ENCODE measurements at regions not wholly inside any gene's neighbourhood (a gene's known extent, or its start where the extent isn't known, plus 50 kb on each side); places are given as distances from the start of the nearest gene placed in this dataset.
"Not testable (repeated sequence)": the region's sequence is repeated elsewhere in the genome, so short reads cannot be mapped to it uniquely, and the experiment has no call there.

DNA sequence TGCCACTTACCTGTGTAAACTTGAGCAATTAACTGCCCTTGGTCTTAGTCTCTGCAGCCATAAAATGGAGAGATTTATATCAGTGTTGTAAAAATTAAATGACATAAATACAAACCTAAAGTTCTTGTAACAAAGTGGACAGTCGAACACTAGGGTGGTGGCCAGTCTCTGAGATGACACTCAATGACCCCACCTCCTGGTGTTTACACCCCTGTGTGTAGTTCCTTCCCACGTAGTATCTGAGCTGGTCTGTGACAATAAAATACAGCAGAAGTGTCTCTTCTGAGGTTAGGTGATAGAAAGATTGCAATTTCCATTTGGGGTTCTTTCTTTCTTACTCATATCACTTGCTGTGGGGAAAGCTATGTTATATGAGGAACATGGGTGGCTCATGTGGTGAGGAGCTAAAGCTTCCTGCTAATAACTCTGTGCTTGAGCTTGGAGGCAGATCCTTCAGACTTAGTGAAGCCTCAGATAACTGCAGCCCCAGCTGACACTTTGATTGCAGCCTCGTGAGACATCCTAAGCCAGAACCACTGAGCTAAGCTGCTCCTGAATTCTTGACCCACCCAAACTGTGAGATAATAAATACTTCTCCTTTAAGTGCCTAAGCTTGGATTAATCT lies 173.4 kb upstream of the CHD1 start:
- no peak for DNase-seq

DNA sequence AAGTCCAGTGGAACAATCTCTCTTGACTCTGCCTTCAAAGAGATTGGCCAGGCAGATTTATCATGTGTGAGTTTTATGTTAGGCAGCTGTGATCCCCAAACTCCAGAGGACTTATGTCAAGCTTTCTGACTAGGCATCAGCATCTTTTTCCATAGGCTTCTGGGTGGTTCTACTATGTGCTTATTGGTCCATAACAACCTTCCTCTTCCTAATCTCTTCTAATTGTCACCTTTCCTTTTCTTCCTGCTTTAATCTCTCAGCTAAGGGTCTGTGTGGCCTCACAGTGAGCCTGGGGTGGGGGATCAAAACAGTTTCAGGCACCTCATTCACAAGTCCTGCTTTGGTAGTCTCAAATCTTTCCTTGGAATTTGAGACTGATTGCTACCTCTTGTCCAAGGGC lies 170.9 kb upstream of the CHD1 start:
- no peak for DNase-seq

DNA sequence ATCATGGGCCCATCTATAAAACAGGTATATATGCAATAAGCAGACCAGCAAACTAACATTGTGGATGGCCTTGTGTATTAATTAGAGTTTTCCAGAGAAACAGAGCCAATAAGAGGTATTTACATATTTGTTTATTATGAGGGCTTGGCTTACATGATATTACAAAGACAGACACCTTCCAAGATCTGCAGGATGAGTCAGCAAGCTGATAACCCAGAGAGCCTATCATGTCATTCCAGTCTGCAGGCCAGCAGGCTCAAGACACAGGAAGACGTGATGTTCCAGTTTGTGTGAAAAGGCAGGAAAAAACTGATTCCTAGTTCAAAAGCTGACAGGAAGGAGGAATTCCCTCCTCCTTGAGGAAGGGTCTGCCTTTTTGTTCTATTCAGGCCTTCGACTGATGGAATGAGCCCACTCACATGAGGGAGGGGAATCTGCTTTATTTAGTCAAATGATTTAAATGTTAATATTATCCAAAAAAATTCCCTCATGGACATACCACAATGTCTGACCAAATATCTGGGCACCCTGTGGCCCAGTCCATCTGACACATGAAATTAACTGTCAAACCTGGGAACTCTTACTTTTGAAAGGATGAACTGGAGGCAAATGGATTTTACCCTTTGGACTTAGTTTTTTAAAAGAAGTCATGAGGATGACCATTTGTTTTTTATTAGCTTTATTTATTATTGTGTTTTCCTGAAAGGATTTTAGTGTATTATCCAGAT lies 161.2 kb upstream of the CHD1 start:
- no peak for DNase-seq

DNA sequence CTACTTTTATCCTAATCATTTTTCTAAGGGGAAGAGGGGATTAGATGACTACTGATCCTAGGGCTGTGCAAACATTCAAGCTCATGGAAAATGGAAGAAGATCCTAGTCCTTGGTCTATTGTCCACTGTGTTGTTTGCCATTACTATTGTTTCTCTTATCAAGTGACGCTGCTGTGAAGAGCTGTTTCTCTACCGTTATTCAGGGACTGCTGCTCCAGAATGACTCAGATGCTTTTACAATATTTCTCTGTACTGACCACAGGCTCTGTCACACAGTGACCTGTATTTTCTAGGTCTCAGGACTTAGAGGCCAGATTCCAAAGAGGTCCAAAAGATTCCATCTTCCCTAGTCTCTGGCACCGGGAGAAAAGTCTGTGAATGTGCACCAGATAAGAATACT lies 159.5 kb upstream of the CHD1 start:
- DNase-seq: no peak

DNA sequence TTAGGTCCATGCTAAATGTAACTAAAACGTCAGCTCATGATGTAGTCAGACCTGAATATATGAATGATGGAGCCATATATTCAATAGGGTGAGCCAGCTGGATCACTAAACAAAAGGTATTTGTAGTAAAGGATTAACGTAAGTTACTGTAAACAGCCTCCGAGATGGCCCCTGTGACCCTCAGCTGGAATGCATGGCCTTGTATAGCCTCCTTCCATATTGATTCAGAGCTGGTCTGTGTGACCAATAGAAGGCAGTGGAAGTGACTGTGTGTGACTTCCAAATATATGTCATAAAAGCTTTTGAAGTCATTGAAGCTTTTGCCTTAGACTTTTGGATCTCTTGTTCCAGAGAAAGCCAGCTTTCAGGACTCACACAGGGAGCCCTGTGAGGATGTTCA lies 154.4 kb upstream of the CHD1 start:
- DNase-seq: no peak

DNA sequence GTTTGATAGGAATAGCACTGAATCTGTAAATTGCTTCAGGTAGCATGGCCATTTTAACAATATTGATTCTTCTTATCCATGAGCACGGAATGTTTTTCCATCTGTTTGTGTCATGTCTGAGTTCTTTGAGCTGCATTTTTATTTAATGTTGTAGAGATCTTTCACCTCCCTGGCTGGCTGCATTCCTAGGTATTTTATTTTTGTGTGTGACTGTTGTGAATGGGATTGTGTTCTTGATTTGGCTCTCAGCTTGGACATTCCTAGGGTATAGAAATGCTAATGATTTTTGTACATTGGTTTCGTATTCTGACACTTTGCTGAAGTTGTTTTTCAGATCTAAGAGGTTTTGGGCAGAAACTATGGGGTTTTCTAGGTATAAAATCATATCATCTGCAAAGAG lies 152.9 kb upstream of the CHD1 start:
- DNase-seq: no peak

DNA sequence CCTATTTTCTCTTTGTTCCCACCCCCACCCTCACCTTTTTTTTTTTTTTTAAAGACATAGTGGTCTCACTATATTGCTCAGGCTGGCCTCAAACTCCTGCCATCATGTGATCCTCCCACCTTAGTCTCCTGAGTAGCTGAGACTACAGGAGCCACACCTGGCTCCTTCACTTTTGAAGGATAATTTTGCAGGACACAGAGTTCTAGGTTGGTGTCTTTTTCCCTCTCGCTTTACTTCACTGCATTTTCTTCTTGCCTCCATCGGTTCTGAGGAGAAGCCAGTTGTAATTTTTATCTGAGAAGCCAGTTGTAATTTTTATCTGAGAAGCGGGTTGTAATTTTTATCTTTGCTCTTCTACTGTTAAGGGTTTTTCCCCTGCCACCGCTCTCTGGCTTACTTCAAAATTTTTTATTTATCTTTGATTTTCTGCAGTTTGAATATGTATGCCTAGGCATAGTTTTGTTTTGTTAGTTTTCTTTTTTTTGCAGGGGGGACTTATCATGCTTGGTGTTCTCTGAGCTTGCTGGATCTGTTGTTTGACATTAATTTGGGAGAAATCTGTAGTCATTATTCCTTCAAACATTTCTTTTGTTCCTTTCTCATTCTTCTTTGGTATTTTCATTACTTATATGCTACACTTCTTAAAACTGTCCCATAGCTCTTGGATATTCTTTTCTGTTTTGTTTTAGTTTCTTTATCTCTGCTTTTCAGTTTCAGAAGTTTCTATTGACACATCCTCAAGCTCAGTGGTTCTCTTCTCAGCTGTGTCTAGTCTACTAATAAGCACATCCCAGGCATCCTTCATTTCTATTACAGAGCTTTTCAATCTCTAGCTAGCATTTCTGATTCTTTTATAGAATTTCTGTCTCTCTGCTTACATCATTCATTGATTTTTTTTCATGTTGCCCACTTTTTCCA lies 148.2 kb upstream of the CHD1 start:
- no peak for DNase-seq

DNA sequence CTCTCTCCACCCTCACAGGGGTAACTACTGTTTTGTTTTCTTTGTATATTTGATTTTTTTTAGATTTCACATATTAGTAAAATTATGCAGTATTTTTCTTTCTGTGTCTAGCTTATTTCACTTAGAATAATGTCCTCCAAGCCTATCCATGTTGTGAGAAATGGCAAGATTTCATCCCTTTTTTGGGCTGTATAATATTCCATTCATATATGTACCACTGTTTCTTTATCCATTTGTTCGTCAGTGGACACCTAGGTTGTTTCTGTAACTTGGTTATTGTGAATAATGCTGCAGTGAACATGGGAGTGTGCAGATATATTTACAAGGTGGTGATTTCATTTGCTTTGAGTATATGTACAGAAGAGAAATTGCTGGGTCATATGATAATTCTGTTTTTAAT lies 144.0 kb upstream of the CHD1 start:
- DNase-seq: no peak

DNA sequence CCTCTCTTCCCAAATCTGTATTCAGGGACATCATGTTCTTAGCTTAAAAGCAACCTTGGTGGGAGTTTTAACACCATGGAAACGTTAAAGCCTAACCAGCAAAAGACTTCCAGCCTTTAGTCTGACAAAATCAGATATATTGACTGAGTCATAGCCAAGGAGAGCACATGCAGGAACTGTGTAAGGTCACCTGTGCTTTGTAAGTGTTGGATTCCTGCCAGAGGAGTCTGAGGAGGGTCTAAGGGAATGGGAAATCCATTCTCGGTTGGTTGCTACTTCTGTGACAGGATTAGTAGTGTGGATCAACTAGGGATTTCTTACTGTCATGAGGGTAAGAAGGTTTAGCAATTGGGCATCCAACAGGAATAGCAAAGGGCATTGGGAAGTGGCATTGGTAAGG lies 142.0 kb upstream of the CHD1 start:
- DNase-seq: no peak

DNA sequence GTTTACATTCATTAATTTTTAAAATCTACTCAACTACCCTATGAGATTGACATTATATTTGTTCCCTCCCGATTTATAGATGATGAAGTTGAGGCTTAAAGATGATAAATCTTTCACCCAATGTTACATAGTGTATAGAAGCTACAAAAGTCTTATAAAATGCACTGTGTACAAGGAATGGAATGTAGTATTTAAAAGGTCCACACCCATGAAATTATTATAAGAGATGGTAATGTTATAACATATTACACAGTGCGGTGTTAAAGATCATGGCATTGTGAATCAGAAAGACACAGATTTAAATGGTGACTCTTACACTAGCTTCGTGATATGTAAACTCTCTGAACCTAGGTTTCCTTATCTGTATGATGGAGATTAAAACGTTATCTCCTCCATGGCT lies 141.6 kb upstream of the CHD1 start:
- DNase-seq: no peak

DNA sequence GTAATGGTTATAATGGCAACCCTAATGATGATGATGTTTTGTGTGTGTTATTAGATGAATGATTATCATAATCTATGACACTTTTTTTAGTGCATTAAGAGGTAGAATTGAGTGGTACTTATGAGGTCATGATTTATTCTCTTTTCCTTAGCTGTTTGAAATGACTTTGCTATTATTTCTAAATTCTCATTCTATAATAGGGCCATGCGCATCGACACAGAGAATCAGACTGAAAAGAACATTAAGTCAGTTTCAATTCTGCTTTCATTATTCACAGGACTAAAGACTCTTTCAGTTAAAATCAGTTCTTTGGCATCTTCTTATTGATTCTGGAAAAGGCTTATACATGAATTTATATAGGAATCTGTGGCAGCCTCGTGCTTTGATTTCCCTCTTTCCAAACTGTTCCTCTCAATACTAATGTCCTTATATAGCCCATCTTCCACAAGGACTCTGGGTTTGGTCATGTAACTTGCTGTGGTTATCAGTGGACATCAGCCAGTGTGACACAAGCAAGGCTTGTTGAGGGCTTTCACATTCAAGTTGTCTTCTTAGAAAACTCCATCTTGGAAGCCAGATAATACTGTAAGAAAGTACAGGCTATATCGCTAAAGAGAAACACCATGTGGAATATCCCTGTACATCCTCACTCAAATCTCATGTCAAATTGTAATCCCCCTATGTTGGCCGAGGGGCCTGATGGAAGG lies 140.3 kb upstream of the CHD1 start:
- no peak for DNase-seq

DNA sequence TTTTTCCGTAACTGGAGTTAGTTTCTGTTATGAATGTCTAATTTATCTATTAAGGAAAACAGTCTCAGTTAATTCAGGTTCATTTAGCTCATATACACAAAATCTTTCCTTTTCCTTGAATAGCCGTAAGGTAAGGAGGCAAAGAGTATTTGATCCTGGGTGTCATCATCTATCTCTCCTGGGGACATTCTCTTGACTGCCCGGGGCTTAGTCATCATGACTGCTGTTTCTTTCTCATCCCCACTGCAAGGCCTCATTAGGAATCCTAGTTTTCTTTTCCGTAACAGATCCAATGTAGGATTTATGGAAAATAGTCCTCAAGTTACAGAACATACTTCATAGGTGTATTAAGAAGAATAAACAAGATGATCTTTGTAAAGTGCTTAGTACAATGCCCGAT lies 134.9 kb upstream of the CHD1 start:
- DNase-seq: no peak

DNA sequence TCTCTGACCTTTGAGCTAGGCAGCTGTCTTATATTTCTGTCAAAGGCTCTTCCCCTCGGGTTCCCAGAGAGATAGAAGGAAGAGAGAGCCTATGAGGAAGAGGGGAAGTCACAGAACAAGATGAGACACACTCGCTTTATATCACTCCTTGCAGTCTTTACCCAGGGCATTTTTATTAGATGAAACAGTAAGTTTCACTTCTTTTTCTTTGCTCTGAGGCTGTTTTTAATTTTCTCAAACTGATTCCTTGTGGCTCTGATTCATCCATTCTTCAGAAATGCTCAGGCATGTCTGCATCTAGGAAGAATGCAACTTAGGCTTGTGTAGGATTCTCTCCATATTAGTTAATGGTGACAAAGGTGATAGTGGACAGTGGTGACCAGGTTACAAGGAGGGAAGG lies 132.9 kb upstream of the CHD1 start:
- DNase-seq: no peak

DNA sequence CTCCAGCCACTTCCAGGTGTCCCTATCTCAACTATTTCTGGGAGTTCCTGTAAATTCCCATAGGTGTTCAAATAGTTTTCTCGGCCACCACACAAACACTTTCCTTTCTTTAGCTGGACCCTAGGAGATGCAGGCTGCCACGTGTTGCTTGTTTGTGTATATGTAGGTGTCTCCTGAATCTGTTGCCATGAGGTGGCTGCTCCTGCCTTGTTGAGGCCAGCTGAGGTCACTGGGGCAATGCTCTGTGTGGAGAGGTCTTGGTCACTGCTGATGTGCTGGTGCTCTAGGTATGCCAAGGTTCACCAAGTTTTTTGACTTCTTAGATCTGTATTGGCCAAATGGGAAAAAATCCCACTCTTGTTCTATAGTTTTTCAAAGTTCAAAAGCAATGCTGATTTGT lies 132.5 kb upstream of the CHD1 start:
- no peak for DNase-seq

DNA sequence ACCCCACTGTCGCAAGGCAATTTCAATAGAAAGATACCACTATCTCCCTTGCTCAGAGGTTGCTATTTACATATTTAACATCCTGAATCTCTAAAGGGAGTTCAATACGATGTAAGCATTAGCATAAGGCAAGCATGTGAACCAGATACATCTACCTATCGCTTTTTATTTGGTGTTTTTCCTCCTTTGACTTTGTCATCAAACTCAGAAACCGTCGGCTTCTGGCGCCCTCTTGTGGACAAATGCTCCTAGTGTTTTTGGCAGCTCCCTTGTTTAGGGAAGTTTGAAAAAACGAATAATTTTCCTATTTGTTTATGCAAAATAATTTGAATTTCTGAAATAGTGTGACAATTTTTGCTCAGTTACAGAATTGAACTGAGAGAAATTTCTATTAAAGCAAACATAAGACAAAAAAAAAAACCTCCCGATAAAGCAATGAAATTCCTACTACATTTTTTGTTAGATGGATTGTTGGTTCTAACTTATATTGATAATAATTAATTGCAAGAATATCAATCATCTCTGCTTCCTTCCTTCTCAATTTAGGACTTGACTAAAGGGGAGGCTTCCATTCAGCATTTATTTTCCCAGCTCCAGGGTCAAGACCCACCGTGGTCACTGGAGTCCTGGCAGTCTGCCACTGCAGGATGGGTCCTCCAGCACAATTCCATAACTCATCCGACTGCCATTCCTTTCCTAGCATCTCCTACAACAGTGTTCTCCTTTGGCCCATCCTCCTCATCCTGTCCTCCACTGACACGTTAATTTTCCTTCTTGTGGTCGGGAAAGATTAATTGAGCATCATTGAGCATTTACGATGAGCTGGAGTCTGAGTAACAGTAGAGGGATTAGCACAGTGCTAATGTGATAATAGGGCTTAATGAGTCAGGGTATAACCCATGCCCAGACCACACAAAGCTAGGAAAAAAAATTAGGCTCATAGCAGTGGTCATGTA lies 131.8 kb upstream of the CHD1 start:
- peak; percentile 87 for DNase-seq

DNA sequence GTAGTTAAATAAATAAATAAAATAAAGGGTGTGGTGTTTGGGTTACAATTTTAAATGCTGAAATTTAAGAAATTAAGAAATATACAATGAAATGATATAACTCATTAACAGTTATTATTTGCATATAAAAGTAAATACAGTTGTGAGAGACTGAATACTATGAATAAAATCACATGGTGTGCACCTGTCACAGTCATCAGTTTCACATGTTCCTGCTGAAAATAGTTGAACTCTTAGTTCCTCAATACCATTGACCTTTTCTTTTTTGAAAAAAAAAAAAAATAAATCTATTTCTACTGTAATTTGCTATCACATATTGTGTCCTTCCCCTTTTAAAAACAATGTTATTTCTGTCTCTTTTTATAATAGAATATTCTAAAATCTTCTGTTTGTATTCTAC lies 130.9 kb upstream of the CHD1 start:
- no peak for DNase-seq

DNA sequence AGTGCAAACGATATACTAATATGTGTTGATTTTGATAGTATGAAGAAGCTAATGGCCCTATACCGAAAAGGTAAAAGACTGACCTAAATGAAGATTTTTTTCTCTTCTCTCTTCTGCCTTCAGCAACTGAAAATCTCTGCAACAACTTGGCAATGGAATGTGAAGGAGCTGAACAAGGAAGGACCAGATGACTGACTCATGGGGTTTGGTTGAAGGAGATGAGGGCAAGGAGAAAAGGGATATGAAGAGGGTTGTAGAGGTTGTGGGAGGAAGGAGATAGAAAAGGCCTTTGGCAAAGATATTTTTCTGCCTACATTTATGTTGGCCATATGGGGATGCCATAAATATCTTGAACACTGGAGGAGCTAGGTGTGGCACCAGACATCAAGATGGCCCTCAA lies 129.7 kb upstream of the CHD1 start:
- no peak for DNase-seq

DNA sequence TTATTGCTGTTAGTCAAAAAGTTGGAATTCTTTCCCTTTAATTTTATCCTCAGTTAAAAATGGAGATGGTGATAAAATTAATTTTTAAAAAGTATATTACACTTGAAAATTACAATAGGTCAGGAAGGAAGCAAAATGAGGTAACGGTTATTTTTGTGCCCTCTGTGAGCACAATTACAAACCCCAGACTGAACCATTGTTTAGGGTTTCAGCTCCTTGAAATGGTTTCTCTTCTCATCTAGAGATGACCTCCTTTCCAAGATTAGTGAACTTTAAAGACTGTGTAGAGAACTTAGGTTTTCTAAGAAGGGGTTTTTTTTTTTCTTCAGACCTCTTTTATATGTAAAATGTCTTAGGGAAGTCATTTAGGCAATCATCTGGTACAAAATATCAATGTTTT lies 126.2 kb upstream of the CHD1 start:
- DNase-seq: no peak

DNA sequence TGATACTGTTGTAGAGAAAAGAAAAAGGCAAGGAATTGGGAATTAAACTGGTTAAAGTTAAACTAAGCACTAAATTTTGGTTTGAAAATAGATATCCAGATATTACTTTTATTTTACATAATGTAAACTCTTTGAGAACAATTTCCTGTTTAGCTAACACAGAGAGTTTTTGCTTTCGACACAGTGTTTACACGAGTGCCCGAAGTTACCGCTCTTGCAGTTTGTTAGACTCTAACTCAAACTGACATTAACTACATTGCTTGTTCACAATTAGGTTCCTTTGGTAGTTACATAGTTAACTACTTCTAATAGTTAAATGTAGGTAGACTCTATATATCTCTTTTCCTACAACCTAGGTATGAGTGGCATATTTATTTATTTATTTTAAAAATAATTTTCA lies 117.1 kb upstream of the CHD1 start:
- DNase-seq: no peak

DNA sequence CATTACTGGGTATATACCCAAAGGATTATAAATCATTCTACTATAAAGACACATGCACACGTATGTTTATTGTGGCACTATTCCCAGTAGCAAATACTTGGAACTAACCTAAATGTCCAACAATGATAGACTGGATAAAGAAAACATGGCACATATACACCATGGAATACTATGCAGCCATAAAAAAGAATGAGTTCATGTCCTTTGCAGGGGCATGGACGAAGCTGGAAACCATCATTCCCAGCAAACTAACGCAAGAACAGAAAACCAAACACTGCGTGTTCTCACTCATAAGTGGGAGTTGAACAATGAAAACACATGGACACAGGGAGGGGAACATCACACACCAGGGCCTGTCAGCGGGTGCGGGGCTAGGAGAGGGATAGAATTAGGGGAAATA lies 114.5 kb upstream of the CHD1 start:
- DNase-seq: not testable (repeated sequence)

DNA sequence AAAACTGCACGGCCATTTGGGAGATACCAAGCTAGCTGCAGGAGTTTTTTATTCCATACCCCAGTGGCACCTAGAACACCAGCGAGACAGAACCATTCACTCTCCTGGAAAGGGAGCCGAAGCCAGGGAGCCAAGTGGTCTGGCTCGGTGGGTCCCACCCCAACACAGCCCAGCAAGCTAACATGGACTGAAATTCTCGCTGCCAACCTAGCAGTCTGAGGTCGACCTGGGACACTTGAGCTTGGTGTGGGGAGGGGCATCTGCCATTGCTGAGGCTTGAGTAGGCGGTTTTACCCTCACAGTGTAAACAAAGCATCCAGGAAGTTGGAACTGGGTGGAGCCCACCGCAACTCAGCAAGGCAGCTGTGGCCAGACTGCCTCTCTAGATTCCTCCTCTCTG lies 108.9 kb upstream of the CHD1 start:
- peak; percentile 6 for DNase-seq

DNA sequence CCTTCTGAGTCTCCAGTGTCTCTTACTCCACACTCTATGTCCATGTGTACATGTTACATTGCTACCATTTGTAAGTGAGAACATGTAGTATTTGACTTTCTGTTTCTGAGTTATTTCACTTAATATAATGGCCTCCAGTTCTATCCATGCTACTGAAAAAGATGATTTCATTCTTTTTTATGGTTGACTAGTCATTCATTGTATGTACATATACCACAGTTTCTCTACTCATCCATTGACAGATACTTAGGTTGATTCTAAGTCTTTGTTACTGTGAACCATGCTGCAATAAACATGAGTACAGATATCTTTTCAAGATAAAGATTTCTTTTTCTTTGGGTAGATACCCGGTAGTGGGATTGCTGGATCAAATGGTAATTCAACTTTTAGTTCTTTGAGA lies 107.1 kb upstream of the CHD1 start:
- no peak for DNase-seq

Measured in stimulated activated CD4-positive, alpha-beta T cell treated with anti-CD3 and anti-CD28 coated beads, Interleukin-15, amount 100 ng/mL, for 24 hours (primary cell).